Kidney epithelial cell (primary cell): ENCODE measurements at regions not wholly inside any gene's neighbourhood (a gene's known extent, or its start where the extent isn't known, plus 50 kb on each side); places are given as distances from the start of the nearest gene placed in this dataset.
"Not testable (repeated sequence)": the region's sequence is repeated elsewhere in the genome, so short reads cannot be mapped to it uniquely, and the experiment has no call there.

Experiments
- DNase-seq: peaks from one replicate; pipeline ENCODE4 v3.0.0-alpha.2; 2010; ENCODE audit warnings: low read depth
- H3K27me3 ChIP-seq: 2 replicates; pipeline ENCODE4 v1.6.0; 2011; ENCODE audit warnings: low read length; ENCODE audit not compliant: control insufficient read depth, insufficient read depth
- H3K36me3 ChIP-seq: 2 replicates; pipeline ENCODE4 v1.5.1; 2011; ENCODE audit warnings: low read length; ENCODE audit not compliant: control insufficient read depth, insufficient read depth
- H3K4me3 ChIP-seq: 2 replicates; pipeline ENCODE4 v1.5.1; 2011; ENCODE audit warnings: low read depth, mild to moderate bottlenecking, control low read depth, low read length
- TF ChIP-seq, protein P1 (sequence below): IDR thresholded peaks from 2 replicates; pipeline ENCODE4 v1.5.1; 2011; ENCODE audit warnings: mild to moderate bottlenecking, moderate library complexity, low read length, control low read depth, inconsistent platforms; ENCODE audit not compliant: insufficient read depth, poor library complexity, severe bottlenecking

DNA sequence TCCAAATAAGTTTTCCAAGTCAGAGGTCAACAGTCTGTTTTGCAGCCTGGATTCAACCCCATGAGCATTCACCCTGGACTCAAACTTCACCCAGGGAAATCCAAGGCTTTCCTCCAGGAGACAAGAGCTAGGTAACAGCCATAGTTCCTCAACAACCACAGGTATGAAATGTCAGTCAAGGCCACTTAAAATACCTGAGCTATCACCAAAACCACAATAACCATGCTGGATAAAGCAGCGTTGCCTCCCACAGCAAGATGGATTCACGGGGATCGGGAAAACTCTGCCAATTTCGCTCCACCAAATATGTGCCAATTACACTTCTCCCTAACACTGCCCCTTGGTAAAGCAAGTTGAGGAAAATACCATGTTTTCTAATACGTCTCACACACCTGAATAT is 444.1 kb upstream of the KLF6 start:
- Histone ChIP-seq H3K4me3 (no peak overlapping the region), H3K27me3 (no peaks in the 10 kb centered on the region), H3K36me3 (no peaks in the 10 kb centered on the region)
- no peak for DNase-seq
- TF ChIP-seq, protein P1, sequence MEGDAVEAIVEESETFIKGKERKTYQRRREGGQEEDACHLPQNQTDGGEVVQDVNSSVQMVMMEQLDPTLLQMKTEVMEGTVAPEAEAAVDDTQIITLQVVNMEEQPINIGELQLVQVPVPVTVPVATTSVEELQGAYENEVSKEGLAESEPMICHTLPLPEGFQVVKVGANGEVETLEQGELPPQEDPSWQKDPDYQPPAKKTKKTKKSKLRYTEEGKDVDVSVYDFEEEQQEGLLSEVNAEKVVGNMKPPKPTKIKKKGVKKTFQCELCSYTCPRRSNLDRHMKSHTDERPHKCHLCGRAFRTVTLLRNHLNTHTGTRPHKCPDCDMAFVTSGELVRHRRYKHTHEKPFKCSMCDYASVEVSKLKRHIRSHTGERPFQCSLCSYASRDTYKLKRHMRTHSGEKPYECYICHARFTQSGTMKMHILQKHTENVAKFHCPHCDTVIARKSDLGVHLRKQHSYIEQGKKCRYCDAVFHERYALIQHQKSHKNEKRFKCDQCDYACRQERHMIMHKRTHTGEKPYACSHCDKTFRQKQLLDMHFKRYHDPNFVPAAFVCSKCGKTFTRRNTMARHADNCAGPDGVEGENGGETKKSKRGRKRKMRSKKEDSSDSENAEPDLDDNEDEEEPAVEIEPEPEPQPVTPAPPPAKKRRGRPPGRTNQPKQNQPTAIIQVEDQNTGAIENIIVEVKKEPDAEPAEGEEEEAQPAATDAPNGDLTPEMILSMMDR: no peak

GRCh38 chr10:4227586-4227985 is 442.6 kb upstream of the KLF6 start:
- no peak for DNase-seq
- H3K4me3 ChIP-seq: no peak overlapping the region
- no peaks in the 10 kb centered on the region for H3K36me3 ChIP-seq
- no peaks in the 10 kb centered on the region for H3K27me3 ChIP-seq
- TF ChIP-seq, protein P1: no peak

DNA sequence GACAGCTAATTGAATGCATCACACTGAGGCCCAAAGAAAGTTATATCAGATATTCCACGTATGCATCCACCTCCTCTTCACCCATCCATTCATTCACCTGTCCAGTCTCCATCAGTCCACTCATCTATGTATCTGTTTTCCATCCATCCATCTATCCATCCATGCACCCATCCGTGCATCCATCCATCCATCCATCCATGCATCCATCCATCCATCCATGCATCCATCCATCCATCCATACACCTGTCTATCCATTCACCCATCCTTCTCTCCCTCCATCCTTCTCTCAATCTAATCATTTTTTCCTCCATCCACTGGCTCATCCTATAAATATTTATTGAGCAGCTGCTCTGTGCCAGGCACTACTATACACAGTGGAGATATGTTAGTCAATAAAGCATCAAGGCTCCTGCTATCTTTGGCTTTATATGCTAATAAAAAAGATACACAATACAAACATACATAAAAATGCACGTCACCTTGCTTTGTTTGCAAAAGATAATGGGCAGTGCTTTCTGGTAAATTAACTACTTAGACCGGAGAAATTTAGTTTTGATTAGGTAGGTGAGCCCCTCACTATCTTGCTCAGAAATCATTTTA is 442.0 kb upstream of the KLF6 start:
- H3K4me3 ChIP-seq: no peak overlapping the region
- no peaks in the 10 kb centered on the region for H3K36me3 ChIP-seq
- no peak for DNase-seq
- TF ChIP-seq, protein P1: no peak
- H3K27me3 ChIP-seq: no peaks in the 10 kb centered on the region

GRCh38 chr10:4224178-4224577 is 439.2 kb upstream of the KLF6 start:
- no peak overlapping the region for H3K4me3 ChIP-seq
- no peaks in the 10 kb centered on the region for H3K36me3 ChIP-seq
- H3K27me3 ChIP-seq: no peaks in the 10 kb centered on the region
- no peak for DNase-seq
- TF ChIP-seq, protein P1: no peak

GRCh38 chr10:4221310-4221709 is 436.3 kb upstream of the KLF6 start:
- not testable (repeated sequence) for H3K36me3 ChIP-seq, H3K27me3 ChIP-seq, H3K4me3 ChIP-seq, DNase-seq

- Histone ChIP-seq H3K4me3 (no peak overlapping the region), H3K36me3 (no peaks in the 10 kb centered on the region), H3K27me3 (no peaks in the 10 kb centered on the region)
- no peak for DNase-seq
- TF ChIP-seq, protein P1: no peak
Measured at GRCh38 chr10:4219901-4220300, 434.9 kb upstream of the KLF6 start.
